ENCODE measurements at regions not wholly inside any gene's neighbourhood (a gene's known extent, or its start where the extent isn't known, plus 50 kb on each side); places are given as distances from the start of the nearest gene placed in this dataset.

DNA sequence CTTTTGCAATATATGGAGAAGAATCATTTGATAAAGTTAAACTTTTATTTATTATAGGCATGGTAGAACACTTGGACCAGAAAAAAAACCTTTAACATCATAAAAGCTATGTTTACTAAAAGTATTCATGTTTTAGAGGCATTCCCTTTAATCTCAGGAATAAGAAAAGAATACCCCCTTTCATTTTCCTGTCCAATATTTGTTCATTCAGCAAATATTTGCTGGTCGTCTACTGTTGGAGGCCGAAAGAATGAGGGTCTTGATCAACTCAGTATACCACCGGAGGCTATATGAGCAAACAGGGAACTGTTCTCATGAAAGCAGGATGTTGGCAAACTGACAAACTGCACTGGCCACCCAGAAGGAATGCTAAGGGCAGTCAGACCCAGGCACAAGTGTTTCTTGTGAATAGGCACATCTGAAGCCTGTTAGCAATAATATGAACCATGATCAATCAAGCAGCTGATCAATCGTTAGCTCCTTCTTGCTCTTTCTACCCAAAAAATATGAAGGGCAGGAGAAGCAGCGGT is 480.8 kb upstream of the FAT1 start:
- Histone ChIP-seq H3K4me1 (ENCODE audit: low read depth) (no peaks in the 10 kb centered on the region), H3K27ac (no peak overlapping the region), H3K9me3 (ENCODE audit: low read depth) (peaks cover 4% of the 10 kb centered on the region), H3K4me3 (no peak overlapping the region), H3K27me3 (no peaks in the 10 kb centered on the region), H3K36me3 (no peaks in the 10 kb centered on the region)
- no peak for DNase-seq (ENCODE audit: low read depth in 1 of 2, low spot score in 1 of 2)
- no peak for TF ChIP-seq CTCF (IDR thresholded peaks at IDR 0.05; ENCODE audit: low read depth, low read length)

GRCh38 chr4:187207931-187208330 is 484.3 kb upstream of the FAT1 start:
- Histone ChIP-seq H3K9me3 (ENCODE audit: low read depth) (peaks cover 4% of the 10 kb centered on the region), H3K27ac (no peak overlapping the region), H3K36me3 (no peaks in the 10 kb centered on the region), H3K4me3 (no peak overlapping the region), H3K27me3 (no peaks in the 10 kb centered on the region), H3K4me1 (ENCODE audit: low read depth) (no peaks in the 10 kb centered on the region)
- no peak for TF ChIP-seq CTCF (IDR thresholded peaks at IDR 0.05; ENCODE audit: low read depth, low read length)
- no peak for DNase-seq (ENCODE audit: low read depth in 1 of 2, low spot score in 1 of 2)

- Histone ChIP-seq H3K4me1 (ENCODE audit: low read depth) (no peaks in the 10 kb centered on the region), H3K27ac (no peak overlapping the region), H3K27me3 (no peaks in the 10 kb centered on the region), H3K9me3 (ENCODE audit: low read depth) (peaks cover 4% of the 10 kb centered on the region), H3K36me3 (no peaks in the 10 kb centered on the region), H3K4me3 (no peak overlapping the region)
- TF ChIP-seq CTCF (IDR thresholded peaks at IDR 0.05; ENCODE audit: low read depth, low read length): no peak
- no peak for DNase-seq (ENCODE audit: low read depth in 1 of 2, low spot score in 1 of 2)
These were observed 485.0 kb upstream of the FAT1 start for GRCh38 chr4:187208651-187209050.

DNA sequence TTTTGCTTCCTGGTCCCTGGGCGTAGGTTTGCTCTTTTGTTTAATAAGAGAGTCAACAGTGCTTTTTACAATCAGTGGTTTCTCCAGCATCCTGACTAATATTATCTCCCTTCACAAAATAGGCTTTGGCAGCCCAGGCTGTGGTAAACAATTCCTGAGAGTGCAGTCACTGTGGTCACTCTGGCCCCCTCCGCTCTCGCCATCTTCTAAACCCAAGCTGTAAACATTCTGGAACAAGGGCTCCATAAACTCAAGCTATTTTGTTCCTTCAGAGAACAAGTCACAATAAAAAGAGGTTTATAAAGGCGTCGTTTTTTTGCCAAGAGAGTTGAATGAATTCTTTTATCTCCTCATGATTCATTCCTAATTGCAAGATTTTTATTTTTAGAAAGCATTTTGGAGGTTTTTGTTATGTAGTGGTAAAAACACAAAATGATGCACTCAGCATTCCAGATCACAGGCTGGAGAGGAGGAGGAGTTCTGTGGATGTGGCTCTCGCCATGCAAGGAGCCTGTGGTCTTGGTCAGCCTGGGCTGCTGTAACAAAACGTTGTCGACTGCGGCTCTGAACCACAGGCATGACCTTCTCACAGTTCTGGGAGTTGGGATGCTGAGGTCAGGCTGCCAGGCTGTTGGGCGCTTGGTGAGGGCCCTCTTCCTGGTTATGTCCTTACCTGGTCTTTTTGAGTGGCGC is 486.4 kb upstream of the FAT1 start:
- Histone ChIP-seq H3K4me1 (ENCODE audit: low read depth) (no peaks in the 10 kb centered on the region), H3K9me3 (ENCODE audit: low read depth) (peaks cover 4% of the 10 kb centered on the region), H3K27ac (no peak overlapping the region), H3K4me3 (no peak overlapping the region), H3K36me3 (no peaks in the 10 kb centered on the region), H3K27me3 (no peaks in the 10 kb centered on the region)
- TF ChIP-seq CTCF (IDR thresholded peaks at IDR 0.05; ENCODE audit: low read depth, low read length): no peak
- peak in 1 of 2 donors; percentile 44 for DNase-seq (ENCODE audit: low read depth in 1 of 2, low spot score in 1 of 2)

DNA sequence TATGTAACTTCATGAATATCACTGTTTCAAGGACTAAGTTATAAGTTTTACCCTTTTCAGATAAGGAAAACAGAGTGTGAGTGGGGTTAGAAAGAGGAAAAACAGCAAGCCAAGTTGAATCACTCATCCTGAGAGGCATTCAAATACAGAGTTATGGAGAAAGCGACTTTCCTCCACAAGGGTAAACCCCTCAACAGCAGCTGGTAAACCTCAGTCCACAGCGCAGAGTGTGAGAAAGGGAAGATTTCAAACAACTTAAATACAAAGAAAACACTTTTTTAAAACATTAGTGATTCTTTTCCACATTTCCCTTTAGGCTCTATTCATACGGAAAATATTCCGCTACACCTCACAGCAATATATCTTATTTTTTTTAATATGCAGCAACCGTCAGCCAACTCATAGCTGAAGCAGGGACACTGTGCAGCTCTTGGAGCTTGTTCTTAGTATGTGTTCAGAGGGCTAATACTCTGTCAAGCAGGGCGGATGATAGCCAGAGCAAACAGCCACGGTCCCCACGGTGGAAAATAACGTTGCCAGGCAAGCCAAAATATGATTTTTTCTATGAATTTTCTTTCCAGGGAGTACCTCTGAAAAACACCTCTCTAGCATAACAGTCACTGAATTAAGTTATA is 488.9 kb upstream of the FAT1 start:
- no peaks in the 10 kb centered on the region for H3K27me3 ChIP-seq
- H3K4me3 ChIP-seq: no peak overlapping the region
- no peak for TF ChIP-seq CTCF (IDR thresholded peaks at IDR 0.05; ENCODE audit: low read depth, low read length)
- H3K9me3 ChIP-seq (ENCODE audit: low read depth): no peaks in the 10 kb centered on the region
- no peaks in the 10 kb centered on the region for H3K36me3 ChIP-seq
- no peak overlapping the region for H3K27ac ChIP-seq
- H3K4me1 ChIP-seq (ENCODE audit: low read depth): no peaks in the 10 kb centered on the region
- no peak for DNase-seq (ENCODE audit: low read depth in 1 of 2, low spot score in 1 of 2)
